Amniotic stem cell (primary cell): ENCODE measurements at regions not wholly inside any gene's neighbourhood (a gene's known extent, or its start where the extent isn't known, plus 50 kb on each side); places are given as distances from the start of the nearest gene placed in this dataset.
"Not testable (repeated sequence)": the region's sequence is repeated elsewhere in the genome, so short reads cannot be mapped to it uniquely, and the experiment has no call there.

Source experiments
- DNase-seq: peaks from one replicate; lab custom pipeline; 2025; lab: John Stamatoyannopoulos, UW

- no peak for DNase-seq
Measured at GRCh38 chr15:31433091-31433490, 106.5 kb downstream of the KLF13 start.

GRCh38 chr15:31433574-31433973 lies 106.9 kb downstream of the KLF13 start:
- no peak for DNase-seq

GRCh38 chr15:31434275-31434587 lies 107.6 kb downstream of the KLF13 start:
- no peak for DNase-seq

GRCh38 chr15:31434588-31435260 lies 108.1 kb downstream of the KLF13 start:
- peak; percentile 74 for DNase-seq

- peak; percentile 15 for DNase-seq
Measured at GRCh38 chr15:31435261-31435911, 108.8 kb downstream of the KLF13 start.

GRCh38 chr15:31435912-31436628 lies 109.4 kb downstream of the KLF13 start:
- no peak for DNase-seq

GRCh38 chr15:31437686-31438085 lies 111.1 kb downstream of the KLF13 start:
- DNase-seq, result no peak

- DNase-seq, result no peak
Measured at GRCh38 chr15:31438601-31439265, 112.1 kb downstream of the KLF13 start.

- DNase-seq, result no peak
Measured at GRCh38 chr15:31439328-31439727, 112.7 kb downstream of the KLF13 start.

GRCh38 chr15:31440216-31440615 lies 113.6 kb downstream of the KLF13 start:
- not testable (repeated sequence) for DNase-seq

- DNase-seq, result no peak
Measured at GRCh38 chr15:31440754-31441311, 114.2 kb downstream of the KLF13 start.

- DNase-seq, result no peak
Measured at GRCh38 chr15:31442226-31442625, 115.6 kb downstream of the KLF13 start.

- peak; percentile 74 for DNase-seq
Measured at GRCh38 chr15:31442699-31443111, 116.1 kb downstream of the KLF13 start.

GRCh38 chr15:31444844-31445243 lies 118.2 kb downstream of the KLF13 start:
- DNase-seq, result no peak

- DNase-seq, result no peak
Measured at GRCh38 chr15:31446546-31446945, 119.9 kb downstream of the KLF13 start.

GRCh38 chr15:31447931-31448634 lies 121.4 kb downstream of the KLF13 start:
- no peak for DNase-seq

GRCh38 chr15:31448635-31448979 lies 122.0 kb downstream of the KLF13 start:
- DNase-seq, result no peak

GRCh38 chr15:31452595-31453557 lies 126.2 kb downstream of the KLF13 start:
- no peak for DNase-seq

- no peak for DNase-seq
Measured at GRCh38 chr15:31453558-31454318, 127.1 kb downstream of the KLF13 start.

GRCh38 chr15:31455499-31455898 lies 128.9 kb downstream of the KLF13 start:
- no peak for DNase-seq
